IMR-90 (cell line): ENCODE measurements at regions not wholly inside any gene's neighbourhood (a gene's known extent, or its start where the extent isn't known, plus 50 kb on each side); places are given as distances from the start of the nearest gene placed in this dataset.

Experiments
- ATAC-seq: fragments of 200-7000 bp; cut with Tn5 transposase; 2 replicates; pipeline ENCODE4 v1.9.1; 2020; ENCODE audit warnings: low read depth, mild to moderate bottlenecking, moderate library complexity
- BruUV-seq: library from RNA; stranded (reverse); fragments of 400-500 nt; replicated peaks from 2 replicates; lab custom pipeline; 2021; lab: Mats Ljungman, UMichigan
- CTCF ChIA-PET: fragments of 300-600 bp; formaldehyde crosslinking; extraction: SDS; loops from one replicate; lab custom pipeline; 2021; ENCODE audit warnings: antibody characterized with exemption; lab: Yijun Ruan, JAX
- POLR2A ChIA-PET: fragments of 300-600 bp; sonication (Branson Sonifier 250); formaldehyde crosslinking; loops from one replicate; lab custom pipeline; 2022; ENCODE audit warnings: antibody characterized with exemption; ENCODE audit not compliant: unreplicated experiment; lab: Charles Lee
- DNase-seq: peaks from one replicate; pipeline ENCODE4 v3.0.0; 2013
- H2AFZ ChIP-seq: replicated peaks from 2 replicates; pipeline ENCODE3; 2013; ENCODE audit warnings: low read length, mild to moderate bottlenecking; ENCODE audit not compliant: poor library complexity
- H2AK5ac ChIP-seq: 2 replicates; pipeline ENCODE4 v1.6.1; 2013; ENCODE audit warnings: low read depth, low read length, inconsistent platforms
- H2AK9ac ChIP-seq: replicated peaks from 2 replicates; pipeline ENCODE3; 2013; ENCODE audit warnings: mild to moderate bottlenecking, low read depth, low read length, moderate library complexity; ENCODE audit not compliant: poor library complexity
- H2BK120ac ChIP-seq: 2 replicates; pipeline ENCODE4 v1.6.1; 2013; ENCODE audit warnings: low read depth, low read length, inconsistent platforms
- H2BK15ac ChIP-seq: 3 replicates; pipeline ENCODE4 v1.6.1; 2013; ENCODE audit warnings: low read depth, low read length, inconsistent platforms
- H2BK20ac ChIP-seq: 2 replicates; pipeline ENCODE4 v1.6.1; 2013; ENCODE audit warnings: low read depth, mild to moderate bottlenecking, inconsistent platforms, low read length, moderate library complexity
- H2BK5ac ChIP-seq: 2 replicates; pipeline ENCODE4 v1.6.1; 2013; ENCODE audit warnings: mild to moderate bottlenecking, low read depth, low read length, inconsistent platforms; ENCODE audit not compliant: poor library complexity, severe bottlenecking
- H3K14ac ChIP-seq: replicated peaks from 2 replicates; pipeline ENCODE4 v1.6.1; 2013; ENCODE audit warnings: low read depth, low read length, inconsistent platforms
- H3K18ac ChIP-seq: 2 replicates; pipeline ENCODE4 v1.6.1; 2013; ENCODE audit warnings: low read depth, low read length, control low read depth
- H3K23ac ChIP-seq: 2 replicates; pipeline ENCODE4 v1.6.1; 2013; ENCODE audit warnings: low read depth, low read length, inconsistent platforms
- H3K27ac ChIP-seq: 2 replicates; pipeline ENCODE4 v1.5.1; 2013; ENCODE audit warnings: mild to moderate bottlenecking, control low read depth, low read length; ENCODE audit not compliant: insufficient read depth
- H3K27me3 ChIP-seq: 2 replicates; pipeline ENCODE4 v1.6.1; 2013; ENCODE audit warnings: low read length; ENCODE audit not compliant: control insufficient read depth, insufficient read depth
- H3K36me3 ChIP-seq: 2 replicates; pipeline ENCODE4 v1.6.1; 2013; ENCODE audit warnings: low read length, mixed read lengths; ENCODE audit not compliant: control insufficient read depth, insufficient read depth
- H3K4ac ChIP-seq: 2 replicates; pipeline ENCODE4 v1.6.1; 2013; ENCODE audit warnings: low read depth, low read length, inconsistent platforms
- H3K4me1 ChIP-seq: 2 replicates; pipeline ENCODE4 v1.6.1; 2013; ENCODE audit warnings: low read length, mixed read lengths; ENCODE audit not compliant: control insufficient read depth, insufficient read depth
- H3K4me2 ChIP-seq: 2 replicates; pipeline ENCODE4 v1.6.1; 2013; ENCODE audit warnings: low read depth, mild to moderate bottlenecking, control low read depth, low read length, moderate library complexity
- H3K4me3 ChIP-seq: 2 replicates; pipeline ENCODE4 v1.5.1; 2013; ENCODE audit warnings: low read depth, mild to moderate bottlenecking, control low read depth, low read length, moderate library complexity; ENCODE audit not compliant: insufficient read depth
- H3K56ac ChIP-seq: 2 replicates; pipeline ENCODE4 v1.6.1; 2013; ENCODE audit warnings: low read length, inconsistent platforms; ENCODE audit not compliant: insufficient read depth; ENCODE audit errors: extremely low read depth
- H3K79me1 ChIP-seq, 2 experiments: 2 replicates each; pipeline ENCODE4 v1.6.1; 2013; ENCODE audit warnings: low read length in 2 of 2, inconsistent platforms in 1 of 2, low read depth in 1 of 2
- H3K9ac ChIP-seq: 2 replicates; pipeline ENCODE4 v1.6.1; 2013; ENCODE audit warnings: low read depth, low read length, control low read depth
- H3K9me1 ChIP-seq: 2 replicates; pipeline ENCODE4 v1.6.1; 2013; ENCODE audit warnings: low read length, inconsistent platforms; ENCODE audit not compliant: insufficient read depth
- H3K9me3 ChIP-seq: 2 replicates; pipeline ENCODE4 v1.6.1; 2013; ENCODE audit warnings: low read length; ENCODE audit not compliant: control insufficient read depth, insufficient read depth
- H4K20me1 ChIP-seq: 2 replicates; pipeline ENCODE4 v1.6.1; 2013; ENCODE audit warnings: low read length, inconsistent platforms; ENCODE audit not compliant: insufficient read depth
- H4K5ac ChIP-seq: 2 replicates; pipeline ENCODE4 v1.6.1; 2013; ENCODE audit warnings: mild to moderate bottlenecking, low read depth, low read length, control low read depth
- H4K8ac ChIP-seq, 2 experiments: 2 replicates each; pipeline ENCODE4 v1.6.1; 2013; ENCODE audit warnings: low read depth in 2 of 2, low read length in 2 of 2, control low read depth in 1 of 2, inconsistent platforms in 1 of 2
- H4K91ac ChIP-seq: 2 replicates; pipeline ENCODE4 v1.6.1; 2013; ENCODE audit warnings: low read depth, low read length, inconsistent platforms; ENCODE audit not compliant: insufficient read depth
- BHLHE40 ChIP-seq: fragments of 150-350 bp; IDR thresholded peaks from 2 replicates; pipeline ENCODE4 v1.6.1; 2016; ENCODE audit warnings: mild to moderate bottlenecking, low read depth, low read length
- CTCF ChIP-seq: conservative IDR thresholded peaks from 2 replicates; pipeline ENCODE4 v1.5.1; 2012; ENCODE audit warnings: mild to moderate bottlenecking, low read depth, low read length, improper control_type of control experiment
- RAD21 ChIP-seq: IDR thresholded peaks from 2 replicates; pipeline ENCODE4 v1.6.1; 2012; ENCODE audit warnings: low read length, improper control_type of control experiment
- SMC3 ChIP-seq: fragments of 150-350 bp; IDR thresholded peaks from 2 replicates; pipeline ENCODE4 v1.6.1; 2016; ENCODE audit warnings: low read depth, mild to moderate bottlenecking, antibody characterized with exemption, low read length, moderate library complexity
- WGBS, 2 experiments: methylation state at CpG; one replicate each; pipeline versions ENCODE4 v1.1.5 to v1.1.7; 2013; ENCODE audit warnings: missing lambda C conversion rate in 2 of 2; ENCODE audit not compliant: insufficient read length in 1 of 2; ENCODE audit errors: extremely low coverage in 2 of 2; 5-methylcytosine and 5-hydroxymethylcytosine counted together
- dilution Hi-C: fragments of 300-500 bp; cut with HindIII; formaldehyde crosslinking; loops from one replicate; pipeline ENCODE4 v1.14.3; 2018; ENCODE audit warnings: low sequenced_read_pairs; ENCODE audit not compliant: unreplicated experiment
- in situ Hi-C: fragments of 300-500 bp; cut with MboI; formaldehyde crosslinking; loops from 3 replicates; pipeline ENCODE4 v1.14.3; 2019; ENCODE audit warnings: low sequenced_read_pairs, inconsistent platforms, mixed read lengths
- intact Hi-C: fragments of 100-400 bp; cut with micrococcal nuclease; formaldehyde crosslinking; loops from 2 replicates; pipeline ENCODE4 v1.10.0; 2022

- BruUV-seq: no TSS peak
- POLR2A ChIA-PET: no interaction called here
- Histone ChIP-seq H2BK5ac (no peak overlapping the region), H3K4me2 (no peak overlapping the region), H3K9ac (no peak overlapping the region), H3K9me3 (no peaks in the 10 kb centered on the region), H3K23ac (no peak overlapping the region), H3K4me1 (peaks cover 5% of the 10 kb centered on the region), H2BK120ac (no peak overlapping the region), H4K91ac (no peak overlapping the region), H4K8ac (no peak overlapping the region), H3K4ac (no peak overlapping the region), H2AFZ (no peak overlapping the region), H3K27me3 (no peaks in the 10 kb centered on the region), H3K36me3 (no peaks in the 10 kb centered on the region), H2AK9ac (no peak overlapping the region), H4K20me1 (no peaks in the 10 kb centered on the region), H3K14ac (no peak overlapping the region), H3K56ac (no peak overlapping the region), H3K27ac (no peak overlapping the region), H2BK20ac (no peak overlapping the region), H3K18ac (no peak overlapping the region), H3K9me1 (no peaks in the 10 kb centered on the region), H2AK5ac (no peak overlapping the region), H3K79me1 (no peaks in the 10 kb centered on the region), H3K4me3 (no peak overlapping the region), H2BK15ac (no peak overlapping the region), H4K5ac (no peak overlapping the region)
- DNase-seq (peak; percentile 34), ATAC-seq (no peak)
- in situ Hi-C loops (no loop called here), intact Hi-C loops (loop anchor here (2.0 to 10.0 kb wide), 3 partner anchors 511 to 1179 kb away; no protein-coding TSS in a partner anchor), dilution Hi-C loops (no loop called here)
- WGBS, 2 experiments: no CpG with 5 or more reads among the region's 2 CpGs
- TF ChIP-seq BHLHE40: no peak
- peak; percentile 66 for TF ChIP-seq RAD21
- peak; percentile 30; the same call in 1 of the 2 replicates for TF ChIP-seq SMC3
- peak; percentile 40 for TF ChIP-seq CTCF
- CTCF ChIA-PET: interaction anchor here (1.2 to 1.3 kb wide), 2 partner anchors 51 to 148 kb away, joined by 3 to 4 read pairs; no protein-coding TSS in a partner anchor
Measured at GRCh38 chr1:187413405-187414169, 584.8 kb downstream of the PLA2G4A start.
